ENCODE measurements at regions not wholly inside any gene's neighbourhood (a gene's known extent, or its start where the extent isn't known, plus 50 kb on each side); places are given as distances from the start of the nearest gene placed in this dataset.

GRCh38 chr1:37342736-37343135 is 131.6 kb upstream of the ZC3H12A start:
- no peak for DNase-seq
- Histone ChIP-seq H3K4me3 (ENCODE audit: low read depth, low read length) (no peak overlapping the region), H3K27ac (no peak overlapping the region), H3K27me3 (ENCODE audit: insufficient read depth, low read depth, severe bottlenecking) (no peaks in the 10 kb centered on the region), H3K36me3 (no peaks in the 10 kb centered on the region), H3K9me3 (ENCODE audit: severe bottlenecking) (no peaks in the 10 kb centered on the region)
- TF ChIP-seq CTCF (IDR thresholded peaks at IDR 0.05; ENCODE audit: low read depth, low read length), result no peak

GRCh38 chr1:37347104-37347649 is 127.2 kb upstream of the ZC3H12A start:
- Histone ChIP-seq H3K36me3 (no peaks in the 10 kb centered on the region), H3K27ac (no peak overlapping the region), H3K4me3 (ENCODE audit: low read depth, low read length) (no peak overlapping the region), H3K27me3 (ENCODE audit: insufficient read depth, low read depth, severe bottlenecking) (no peaks in the 10 kb centered on the region), H3K9me3 (ENCODE audit: severe bottlenecking) (no peaks in the 10 kb centered on the region)
- TF ChIP-seq CTCF (IDR thresholded peaks at IDR 0.05; ENCODE audit: low read depth, low read length), result no peak
- peak; percentile 75 for DNase-seq

- TF ChIP-seq CTCF (IDR thresholded peaks at IDR 0.05; ENCODE audit: low read depth, low read length), result no peak
- no peak for DNase-seq
- no peaks in the 10 kb centered on the region for H3K27me3 ChIP-seq (ENCODE audit: insufficient read depth, low read depth, severe bottlenecking)
- no peaks in the 10 kb centered on the region for H3K36me3 ChIP-seq
- no peak overlapping the region for H3K4me3 ChIP-seq (ENCODE audit: low read depth, low read length)
- no peak overlapping the region for H3K27ac ChIP-seq
- no peaks in the 10 kb centered on the region for H3K9me3 ChIP-seq (ENCODE audit: severe bottlenecking)
Observed at GRCh38 chr1:37353871-37354270, 120.5 kb upstream of the ZC3H12A start.

GRCh38 chr1:37354876-37355650 is 119.3 kb upstream of the ZC3H12A start:
- no peak overlapping the region for H3K27ac ChIP-seq
- DNase-seq, result no peak
- H3K9me3 ChIP-seq (ENCODE audit: severe bottlenecking), result no peaks in the 10 kb centered on the region
- TF ChIP-seq CTCF (IDR thresholded peaks at IDR 0.05; ENCODE audit: low read depth, low read length), result no peak
- H3K27me3 ChIP-seq (ENCODE audit: insufficient read depth, low read depth, severe bottlenecking), result peaks cover 6% of the 10 kb centered on the region
- no peak overlapping the region for H3K4me3 ChIP-seq (ENCODE audit: low read depth, low read length)
- no peaks in the 10 kb centered on the region for H3K36me3 ChIP-seq

GRCh38 chr1:37358992-37359391 is 115.4 kb upstream of the ZC3H12A start:
- Histone ChIP-seq H3K27me3 (ENCODE audit: insufficient read depth, low read depth, severe bottlenecking) (peaks cover 44% of the 10 kb centered on the region), H3K27ac (no peak overlapping the region), H3K9me3 (ENCODE audit: severe bottlenecking) (no peaks in the 10 kb centered on the region), H3K36me3 (no peaks in the 10 kb centered on the region), H3K4me3 (ENCODE audit: low read depth, low read length) (no peak overlapping the region)
- no peak for TF ChIP-seq CTCF (IDR thresholded peaks at IDR 0.05; ENCODE audit: low read depth, low read length)
- no peak for DNase-seq

Data from WERI-Rb-1 (cell line).